Astrocyte (in vitro differentiated cells and primary cell): ENCODE measurements at regions not wholly inside any gene's neighbourhood (a gene's known extent, or its start where the extent isn't known, plus 50 kb on each side); places are given as distances from the start of the nearest gene placed in this dataset.

Experiments used
- DNase-seq: peaks from one replicate; pipeline ENCODE4 v3.0.0-alpha.2; 2010; ENCODE audit warnings: low read depth
- FAIRE-seq: peaks from 2 replicates; lab custom pipeline; 2011; peaks lifted over from hg19 to GRCh38; lab: Jason Lieb, UNC
- H2AFZ ChIP-seq: 2 replicates; pipeline ENCODE4 v1.6.0; 2012; ENCODE audit warnings: low read depth, low read length, inconsistent platforms
- H3K27ac ChIP-seq: 2 replicates; pipeline ENCODE4 v1.5.1; 2011; ENCODE audit warnings: low read depth, low read length, inconsistent platforms
- H3K27me3 ChIP-seq: 2 replicates; pipeline ENCODE4 v1.6.0; 2011; ENCODE audit warnings: low read length, inconsistent platforms; ENCODE audit not compliant: insufficient read depth
- H3K36me3 ChIP-seq: 2 replicates; pipeline ENCODE4 v1.5.1; 2011; ENCODE audit warnings: low read length, inconsistent platforms; ENCODE audit not compliant: insufficient read depth
- H3K4me1 ChIP-seq: 2 replicates; pipeline ENCODE4 v1.5.1; 2011; ENCODE audit warnings: low read length, inconsistent platforms; ENCODE audit not compliant: insufficient read depth
- H3K4me2 ChIP-seq: 2 replicates; pipeline ENCODE4 v1.6.0; 2012; ENCODE audit warnings: low read length, inconsistent platforms
- H3K4me3 ChIP-seq: 2 replicates; pipeline ENCODE4 v1.5.1; 2011; ENCODE audit warnings: low read depth, mild to moderate bottlenecking, low read length, inconsistent platforms; ENCODE audit not compliant: insufficient read depth
- H3K79me2 ChIP-seq: 2 replicates; pipeline ENCODE4 v1.6.0; 2012; ENCODE audit warnings: mild to moderate bottlenecking, low read length, inconsistent platforms; ENCODE audit not compliant: insufficient read depth
- H3K9ac ChIP-seq: 2 replicates; pipeline ENCODE4 v1.6.0; 2012; ENCODE audit warnings: mild to moderate bottlenecking, low read length, inconsistent platforms
- H3K9me3 ChIP-seq: 2 replicates; pipeline ENCODE4 v1.5.1; 2012; ENCODE audit warnings: low read depth, mild to moderate bottlenecking, low read length, inconsistent platforms; ENCODE audit not compliant: insufficient read depth
- H4K20me1 ChIP-seq: 2 replicates; pipeline ENCODE4 v1.6.0; 2012; ENCODE audit warnings: low read length, inconsistent platforms; ENCODE audit not compliant: insufficient read depth
- H3K27ac Mint-ChIP-seq: one replicate; pipeline ENCODE4 v1.8.0; 2021; ENCODE audit warnings: mild to moderate bottlenecking, mixed read lengths; ENCODE audit not compliant: unreplicated experiment
- H3K27me3 Mint-ChIP-seq: one replicate; pipeline ENCODE4 v1.8.0; 2021; ENCODE audit warnings: low read depth, mixed read lengths; ENCODE audit not compliant: unreplicated experiment
- H3K36me3 Mint-ChIP-seq: one replicate; pipeline ENCODE4 v1.8.0; 2021; ENCODE audit warnings: low read depth, mixed read lengths; ENCODE audit not compliant: unreplicated experiment
- H3K4me1 Mint-ChIP-seq: one replicate; pipeline ENCODE4 v1.8.0; 2021; ENCODE audit warnings: low read depth, mixed read lengths; ENCODE audit not compliant: unreplicated experiment
- H3K4me3 Mint-ChIP-seq: one replicate; pipeline ENCODE4 v1.8.0; 2021; ENCODE audit warnings: mild to moderate bottlenecking, moderate library complexity, mixed read lengths; ENCODE audit not compliant: unreplicated experiment
- H3K9me3 Mint-ChIP-seq: one replicate; pipeline ENCODE4 v1.8.0; 2021; ENCODE audit warnings: mild to moderate bottlenecking, mixed read lengths; ENCODE audit not compliant: unreplicated experiment
- CTCF ChIP-seq: IDR thresholded peaks from 2 replicates; pipeline ENCODE4 v1.5.1; 2011; ENCODE audit warnings: low read depth, mild to moderate bottlenecking, inconsistent platforms, low read length, moderate library complexity; ENCODE audit not compliant: insufficient read depth
- EZH2 ChIP-seq: IDR thresholded peaks from 2 replicates; pipeline ENCODE4 v1.6.1; 2012; ENCODE audit warnings: mild to moderate bottlenecking, low read length, inconsistent platforms; ENCODE audit not compliant: insufficient read depth

- H3K36me3 Mint-ChIP-seq = no peaks in the 10 kb centered on the region
- DNase-seq (no peak), FAIRE-seq (no peak)
- TF ChIP-seq EZH2 (no peak), CTCF (no peak)
- no peaks in the 10 kb centered on the region for H3K9me3 Mint-ChIP-seq
- no peak overlapping the region for H3K4me2 ChIP-seq
- no peak overlapping the region for H3K27ac ChIP-seq
- no peaks in the 10 kb centered on the region for H3K27me3 ChIP-seq
- H4K20me1 ChIP-seq = no peaks in the 10 kb centered on the region
- peaks cover 4% of the 10 kb centered on the region for H3K27me3 Mint-ChIP-seq
- H3K4me1 Mint-ChIP-seq = peaks cover 22% of the 10 kb centered on the region
- H3K9me3 ChIP-seq = no peaks in the 10 kb centered on the region
- no peak overlapping the region for H3K4me3 Mint-ChIP-seq
- H3K27ac Mint-ChIP-seq = no peak overlapping the region
- no peaks in the 10 kb centered on the region for H3K36me3 ChIP-seq
- peaks cover 29% of the 10 kb centered on the region for H3K4me1 ChIP-seq
- no peak overlapping the region for H3K4me3 ChIP-seq
- no peak overlapping the region for H2AFZ ChIP-seq
- H3K79me2 ChIP-seq = no peaks in the 10 kb centered on the region
- H3K9ac ChIP-seq = no peak overlapping the region
These were observed 162.7 kb upstream of the ITGB1 start for GRCh38 chr10:33120700-33121099.

- no peak overlapping the region for H3K4me3 Mint-ChIP-seq
- no peak for TF ChIP-seq CTCF
- TF ChIP-seq EZH2 = no peak
These were observed 162.2 kb upstream of the ITGB1 start for GRCh38 chr10:33120275-33120674.

GRCh38 chr10:33117816-33118215 lies 159.8 kb upstream of the ITGB1 start:
- Mint-ChIP-seq H3K27ac (no peak overlapping the region), H3K27me3 (peaks cover 4% of the 10 kb centered on the region), H3K4me3 (no peak overlapping the region), H3K9me3 (no peaks in the 10 kb centered on the region), H3K4me1 (peaks cover 32% of the 10 kb centered on the region), H3K36me3 (no peaks in the 10 kb centered on the region)
- H3K9me3 ChIP-seq = no peaks in the 10 kb centered on the region
- DNase-seq (no peak), FAIRE-seq (no peak)
- TF ChIP-seq CTCF = no peak
- no peak for TF ChIP-seq EZH2
- no peaks in the 10 kb centered on the region for H3K27me3 ChIP-seq
- H3K4me2 ChIP-seq = no peak overlapping the region
- H3K4me1 ChIP-seq = peaks cover 40% of the 10 kb centered on the region
- no peaks in the 10 kb centered on the region for H4K20me1 ChIP-seq
- H3K4me3 ChIP-seq = no peak overlapping the region
- H3K9ac ChIP-seq = no peak overlapping the region
- H3K79me2 ChIP-seq = no peaks in the 10 kb centered on the region
- no peak overlapping the region for H2AFZ ChIP-seq
- no peak overlapping the region for H3K27ac ChIP-seq
- H3K36me3 ChIP-seq = no peaks in the 10 kb centered on the region

More at GRCh38 chr10:33120275-33120674, 162.2 kb upstream of the ITGB1 start:
- H3K27me3 Mint-ChIP-seq = peaks cover 4% of the 10 kb centered on the region
- H2AFZ ChIP-seq = no peak overlapping the region
- H3K4me2 ChIP-seq = no peak overlapping the region
- DNase-seq (no peak), FAIRE-seq (no peak)
- no peak overlapping the region for H3K4me3 ChIP-seq
- no peak overlapping the region for H3K27ac ChIP-seq
- no peaks in the 10 kb centered on the region for H4K20me1 ChIP-seq
- H3K27ac Mint-ChIP-seq = no peak overlapping the region
- no peaks in the 10 kb centered on the region for H3K27me3 ChIP-seq
- H3K36me3 Mint-ChIP-seq = no peaks in the 10 kb centered on the region
- no peaks in the 10 kb centered on the region for H3K79me2 ChIP-seq
- no peaks in the 10 kb centered on the region for H3K9me3 Mint-ChIP-seq
- no peaks in the 10 kb centered on the region for H3K36me3 ChIP-seq
- H3K4me1 ChIP-seq = peaks cover 30% of the 10 kb centered on the region
- H3K9me3 ChIP-seq = no peaks in the 10 kb centered on the region
- H3K4me1 Mint-ChIP-seq = peaks cover 20% of the 10 kb centered on the region
- H3K9ac ChIP-seq = no peak overlapping the region
